ENCODE measurements at regions not wholly inside any gene's neighbourhood (a gene's known extent, or its start where the extent isn't known, plus 50 kb on each side); places are given as distances from the start of the nearest gene placed in this dataset.
"Not testable (repeated sequence)": the region's sequence is repeated elsewhere in the genome, so short reads cannot be mapped to it uniquely, and the experiment has no call there.

- H3K9me3 ChIP-seq (ENCODE audit: control insufficient read depth, insufficient read depth, low read length); H3K4me3 ChIP-seq (ENCODE audit: low read depth, low read length); CTCF ChIA-PET; POLR2A ChIA-PET; H3K27ac ChIP-seq (ENCODE audit: low read depth, low read length); DNase-seq (ENCODE audit: low read depth, low spot score); H3K27me3 ChIP-seq (ENCODE audit: control insufficient read depth, insufficient read depth, low read length): not testable (repeated sequence)
These were observed 72.4 kb downstream of the HNRNPD start for GRCh38 chr4:82301390-82301789.

- no peak for DNase-seq (ENCODE audit: low read depth, low spot score)
- Histone ChIP-seq H3K9me3 (ENCODE audit: control insufficient read depth, insufficient read depth, low read length) (no peaks in the 10 kb centered on the region), H3K27me3 (ENCODE audit: control insufficient read depth, insufficient read depth, low read length) (no peaks in the 10 kb centered on the region), H3K27ac (ENCODE audit: low read depth, low read length) (no peak overlapping the region), H3K4me3 (ENCODE audit: low read depth, low read length) (no peak overlapping the region)
- TF ChIP-seq CTCF (IDR thresholded peaks at IDR 0.05; ENCODE audit: low read depth, low read length), result no peak
- ChIA-PET POLR2A (no interaction called here), CTCF (no interaction called here)
These were observed 80.5 kb downstream of the HNRNPD start for GRCh38 chr4:82293304-82293703.

GRCh38 chr4:82287720-82288119 lies 86.1 kb downstream of the HNRNPD start:
- CTCF ChIA-PET, result no interaction called here
- TF ChIP-seq CTCF (IDR thresholded peaks at IDR 0.05; ENCODE audit: low read depth, low read length), result no peak
- no peak overlapping the region for H3K4me3 ChIP-seq (ENCODE audit: low read depth, low read length)
- no peak overlapping the region for H3K27ac ChIP-seq (ENCODE audit: low read depth, low read length)
- peaks cover 2% of the 10 kb centered on the region for H3K27me3 ChIP-seq (ENCODE audit: control insufficient read depth, insufficient read depth, low read length)
- POLR2A ChIA-PET, result no interaction called here
- DNase-seq (ENCODE audit: low read depth, low spot score), result no peak
- no peaks in the 10 kb centered on the region for H3K9me3 ChIP-seq (ENCODE audit: control insufficient read depth, insufficient read depth, low read length)

GRCh38 chr4:82284858-82285805 lies 88.7 kb downstream of the HNRNPD start:
- H3K9me3 ChIP-seq (ENCODE audit: control insufficient read depth, insufficient read depth, low read length), result no peaks in the 10 kb centered on the region
- ChIA-PET CTCF (interaction anchor here (0.6 to 3.5 kb wide), 42 partner anchors 11 to 1815 kb away, joined by 3 to 23 read pairs (median 4); partner anchors contain the start of gene RASGEF1B), POLR2A (interaction anchor here (0.7 to 1.0 kb wide), 2 partner anchors 89 to 144 kb away, joined by 4 to 10 read pairs; partner anchors contain the start of genes HNRNPD and HNRNPDL)
- H3K27me3 ChIP-seq (ENCODE audit: control insufficient read depth, insufficient read depth, low read length), result peaks cover 2% of the 10 kb centered on the region
- H3K27ac ChIP-seq (ENCODE audit: low read depth, low read length), result peak overlapping the region; percentile 11
- peak; percentile 81 for TF ChIP-seq CTCF (IDR thresholded peaks at IDR 0.05; ENCODE audit: low read depth, low read length)
- peak; percentile 94 for DNase-seq (ENCODE audit: low read depth, low spot score)
- peak overlapping the region; percentile 57 for H3K4me3 ChIP-seq (ENCODE audit: low read depth, low read length)

GRCh38 chr4:82284475-82284857 lies 89.3 kb downstream of the HNRNPD start:
- DNase-seq (ENCODE audit: low read depth, low spot score), result no peak
- CTCF ChIA-PET, result interaction anchor here (0.6 to 3.5 kb wide), 37 partner anchors 11 to 1038 kb away, joined by 3 to 23 read pairs (median 4); partner anchors contain the start of gene RASGEF1B
- peak overlapping the region; percentile 57 for H3K4me3 ChIP-seq (ENCODE audit: low read depth, low read length)

More at GRCh38 chr4:82284475-82284857, 89.3 kb downstream of the HNRNPD start:
- no peak for TF ChIP-seq CTCF (IDR thresholded peaks at IDR 0.05; ENCODE audit: low read depth, low read length)
- Histone ChIP-seq H3K27me3 (ENCODE audit: control insufficient read depth, insufficient read depth, low read length) (peaks cover 2% of the 10 kb centered on the region), H3K27ac (ENCODE audit: low read depth, low read length) (no peak overlapping the region), H3K9me3 (ENCODE audit: control insufficient read depth, insufficient read depth, low read length) (no peaks in the 10 kb centered on the region)
- POLR2A ChIA-PET, result interaction anchor here (0.7 to 1.0 kb wide), 2 partner anchors 89 to 145 kb away, joined by 4 to 10 read pairs; partner anchors contain the start of genes HNRNPD and HNRNPDL
